Chondrocyte (in vitro differentiated cells): ENCODE measurements at regions not wholly inside any gene's neighbourhood (a gene's known extent, or its start where the extent isn't known, plus 50 kb on each side); places are given as distances from the start of the nearest gene placed in this dataset.

Experiments
- DNase-seq: peaks from one replicate; pipeline ENCODE4 v3.0.0; 2021; ENCODE audit warnings: mixed read lengths, low spot score
- H3K27ac Mint-ChIP-seq: one replicate; pipeline ENCODE4 v1.8.0; 2021; ENCODE audit warnings: mild to moderate bottlenecking, moderate library complexity, mixed read lengths; ENCODE audit not compliant: unreplicated experiment
- H3K27me3 Mint-ChIP-seq: 2 replicates; pipeline ENCODE4 v1.8.0; 2021; ENCODE audit warnings: low read depth, mixed read lengths
- H3K36me3 Mint-ChIP-seq: 2 replicates; pipeline ENCODE4 v1.8.0; 2021; ENCODE audit warnings: low read depth, mixed read lengths
- H3K4me1 Mint-ChIP-seq: 2 replicates; pipeline ENCODE4 v1.8.0; 2021; ENCODE audit warnings: low read depth, mild to moderate bottlenecking, mixed read lengths
- H3K4me3 Mint-ChIP-seq: one replicate; pipeline ENCODE4 v1.8.0; 2021; ENCODE audit warnings: mild to moderate bottlenecking, moderate library complexity, mixed read lengths; ENCODE audit not compliant: unreplicated experiment
- H3K9me3 Mint-ChIP-seq: 2 replicates; pipeline ENCODE4 v1.8.0; 2021; ENCODE audit warnings: low read depth, mixed read lengths
- TF ChIP-seq, protein P1 (sequence below): fragments of 200-600 bp; sonication (generic); IDR thresholded peaks from 2 replicates; pipeline ENCODE4 v1.5.0; 2021; ENCODE audit warnings: antibody characterized with exemption, mild to moderate bottlenecking, moderate library complexity

DNA sequence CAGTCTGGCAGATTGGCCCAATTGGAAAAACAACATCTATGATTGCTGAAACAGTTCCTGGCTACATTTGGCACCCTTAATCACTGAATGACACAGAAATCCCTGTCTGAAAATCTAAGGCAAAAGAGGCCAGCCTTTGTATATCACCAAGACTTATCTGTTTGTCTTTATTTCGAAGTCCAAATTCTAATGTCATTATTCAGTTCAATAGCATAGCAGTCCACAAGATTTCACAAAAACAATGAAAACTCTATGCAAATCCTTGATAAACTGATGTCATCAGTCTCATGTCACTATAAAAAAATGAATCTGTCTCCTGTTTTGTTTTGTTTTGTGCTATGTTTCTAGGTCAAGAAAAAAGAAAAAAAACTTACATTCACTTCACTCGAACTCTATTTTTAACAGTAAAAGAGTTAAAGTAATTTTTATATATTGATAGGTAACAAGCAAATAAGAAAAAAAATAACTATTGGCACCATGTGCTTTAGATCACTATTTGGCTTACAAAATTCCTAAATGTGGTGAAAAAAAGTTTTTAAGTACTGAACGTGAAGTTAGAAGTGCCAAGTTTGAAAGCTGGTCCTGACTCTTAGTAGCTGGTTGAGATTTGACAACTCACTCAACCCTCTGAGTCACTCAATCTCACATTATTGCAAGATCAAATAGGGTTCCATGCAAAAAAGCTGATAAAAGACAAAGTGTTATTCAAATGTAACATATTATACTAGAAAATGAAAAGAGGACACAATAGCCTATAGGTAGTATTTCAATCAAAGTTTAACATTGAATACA, 359.3 kb downstream of the IRS1 start:
- no peaks in the 10 kb centered on the region for H3K27me3 Mint-ChIP-seq
- TF ChIP-seq, protein P1, sequence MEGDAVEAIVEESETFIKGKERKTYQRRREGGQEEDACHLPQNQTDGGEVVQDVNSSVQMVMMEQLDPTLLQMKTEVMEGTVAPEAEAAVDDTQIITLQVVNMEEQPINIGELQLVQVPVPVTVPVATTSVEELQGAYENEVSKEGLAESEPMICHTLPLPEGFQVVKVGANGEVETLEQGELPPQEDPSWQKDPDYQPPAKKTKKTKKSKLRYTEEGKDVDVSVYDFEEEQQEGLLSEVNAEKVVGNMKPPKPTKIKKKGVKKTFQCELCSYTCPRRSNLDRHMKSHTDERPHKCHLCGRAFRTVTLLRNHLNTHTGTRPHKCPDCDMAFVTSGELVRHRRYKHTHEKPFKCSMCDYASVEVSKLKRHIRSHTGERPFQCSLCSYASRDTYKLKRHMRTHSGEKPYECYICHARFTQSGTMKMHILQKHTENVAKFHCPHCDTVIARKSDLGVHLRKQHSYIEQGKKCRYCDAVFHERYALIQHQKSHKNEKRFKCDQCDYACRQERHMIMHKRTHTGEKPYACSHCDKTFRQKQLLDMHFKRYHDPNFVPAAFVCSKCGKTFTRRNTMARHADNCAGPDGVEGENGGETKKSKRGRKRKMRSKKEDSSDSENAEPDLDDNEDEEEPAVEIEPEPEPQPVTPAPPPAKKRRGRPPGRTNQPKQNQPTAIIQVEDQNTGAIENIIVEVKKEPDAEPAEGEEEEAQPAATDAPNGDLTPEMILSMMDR: no peak
- H3K4me3 Mint-ChIP-seq: no peak overlapping the region
- peak overlapping the region; percentile 22 for H3K27ac Mint-ChIP-seq
- DNase-seq: no peak
- H3K9me3 Mint-ChIP-seq: no peaks in the 10 kb centered on the region
- H3K36me3 Mint-ChIP-seq: no peaks in the 10 kb centered on the region
- peaks cover 25% of the 10 kb centered on the region for H3K4me1 Mint-ChIP-seq

DNA sequence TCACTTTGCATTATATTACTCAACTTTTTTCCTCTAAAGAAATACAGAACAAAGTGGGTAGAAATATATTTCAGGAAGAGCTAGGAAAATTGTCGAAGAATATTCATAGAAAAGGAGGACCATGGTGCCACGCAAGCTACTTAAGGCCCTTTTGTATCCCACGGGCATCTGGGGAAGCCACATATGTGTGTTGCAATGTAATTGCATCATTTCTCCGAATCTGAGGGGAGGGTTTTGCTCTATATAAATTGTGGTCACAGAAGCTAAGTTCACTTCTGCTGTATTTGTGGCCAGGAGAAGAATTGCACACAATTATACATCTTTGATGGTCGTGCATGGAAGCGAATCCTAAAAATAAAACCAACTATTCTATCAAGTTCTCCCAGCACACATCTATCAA, 360.3 kb downstream of the IRS1 start:
- Mint-ChIP-seq H3K4me1 (peaks cover 25% of the 10 kb centered on the region), H3K4me3 (no peak overlapping the region), H3K9me3 (no peaks in the 10 kb centered on the region), H3K27ac (no peak overlapping the region), H3K27me3 (no peaks in the 10 kb centered on the region), H3K36me3 (no peaks in the 10 kb centered on the region)
- no peak for DNase-seq
- TF ChIP-seq, protein P1: no peak

DNA sequence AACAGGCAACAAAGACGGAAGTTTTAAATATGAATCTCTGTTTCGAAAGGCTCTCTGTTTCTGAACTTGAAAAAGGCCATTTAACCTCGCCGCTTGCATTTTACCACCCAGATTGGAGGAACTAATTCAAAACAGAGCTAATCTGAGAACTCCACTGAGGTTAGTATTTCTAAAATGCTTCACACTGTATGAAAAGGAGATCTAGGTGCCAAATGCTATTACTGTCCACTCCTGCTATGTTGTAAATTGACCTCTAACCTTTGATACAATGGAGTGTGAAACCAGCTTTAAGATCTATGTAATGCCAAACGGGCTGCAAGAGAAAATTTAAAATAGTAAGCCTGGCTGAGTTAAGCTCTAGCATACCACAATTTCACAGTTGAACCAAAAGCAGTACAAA, 364.5 kb downstream of the IRS1 start:
- H3K27ac Mint-ChIP-seq: no peak overlapping the region
- no peak overlapping the region for H3K4me3 Mint-ChIP-seq
- peaks cover 35% of the 10 kb centered on the region for H3K4me1 Mint-ChIP-seq
- H3K27me3 Mint-ChIP-seq: no peaks in the 10 kb centered on the region
- DNase-seq: no peak
- no peaks in the 10 kb centered on the region for H3K9me3 Mint-ChIP-seq
- TF ChIP-seq, protein P1: no peak
- H3K36me3 Mint-ChIP-seq: no peaks in the 10 kb centered on the region

DNA sequence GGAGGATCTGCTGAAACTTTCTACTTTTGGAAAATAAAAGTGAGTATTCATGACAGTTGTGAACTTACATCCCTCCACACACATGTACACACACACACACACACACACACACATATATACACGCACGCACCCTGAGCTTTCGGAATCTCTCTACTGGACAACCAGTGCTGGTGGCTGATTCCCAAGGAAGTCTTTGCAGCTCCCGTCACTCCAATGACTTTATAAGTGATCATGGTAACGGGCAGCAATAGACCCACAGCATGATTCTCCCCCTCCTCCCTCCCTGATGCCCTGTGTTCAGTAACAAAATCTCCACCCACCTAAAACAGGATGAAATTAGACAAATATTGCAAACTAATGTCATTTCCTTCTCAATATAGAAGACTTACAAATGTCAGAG, 364.9 kb downstream of the IRS1 start:
- H3K27me3 Mint-ChIP-seq: no peaks in the 10 kb centered on the region
- H3K27ac Mint-ChIP-seq: no peak overlapping the region
- TF ChIP-seq, protein P1: no peak
- H3K4me3 Mint-ChIP-seq: no peak overlapping the region
- no peaks in the 10 kb centered on the region for H3K9me3 Mint-ChIP-seq
- H3K4me1 Mint-ChIP-seq: peaks cover 33% of the 10 kb centered on the region
- H3K36me3 Mint-ChIP-seq: no peaks in the 10 kb centered on the region
- no peak for DNase-seq

DNA sequence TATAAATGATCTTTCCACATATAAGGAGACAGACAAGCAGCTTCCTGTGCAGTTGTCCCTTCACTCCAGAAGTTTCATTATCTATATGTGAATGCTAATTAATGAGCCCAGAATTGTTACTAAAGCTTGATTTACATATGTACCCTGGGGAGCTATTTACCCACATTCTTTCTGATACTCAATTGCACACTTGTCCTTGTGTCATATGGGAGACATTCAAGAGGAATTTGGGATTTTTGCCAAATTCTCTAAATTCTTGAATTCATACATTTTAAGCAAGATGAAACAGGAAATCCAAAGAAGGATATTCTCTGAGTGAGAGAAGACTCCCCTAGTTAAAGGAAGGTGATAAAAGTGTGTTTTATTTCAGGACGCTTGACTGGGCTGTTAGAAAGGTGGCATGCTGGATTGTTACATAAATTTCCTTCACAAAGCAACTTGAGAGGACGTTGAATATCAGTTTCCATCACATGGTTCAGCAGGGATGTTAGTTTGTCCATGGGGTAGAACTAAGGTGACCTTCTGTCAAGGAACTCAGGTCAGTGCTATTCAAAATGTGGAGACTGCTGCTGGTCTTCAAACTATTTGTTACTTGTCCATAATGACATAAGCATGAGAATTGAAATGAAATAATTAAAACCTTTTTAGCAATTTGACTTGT, 368.2 kb downstream of the IRS1 start:
- H3K4me3 Mint-ChIP-seq: no peak overlapping the region
- H3K9me3 Mint-ChIP-seq: no peaks in the 10 kb centered on the region
- no peak overlapping the region for H3K27ac Mint-ChIP-seq
- no peak for DNase-seq
- no peaks in the 10 kb centered on the region for H3K36me3 Mint-ChIP-seq
- TF ChIP-seq, protein P1: no peak
- peaks cover 51% of the 10 kb centered on the region for H3K4me1 Mint-ChIP-seq
- no peaks in the 10 kb centered on the region for H3K27me3 Mint-ChIP-seq
